Muscle of leg (tissue), 3 donors: ENCODE measurements at regions not wholly inside any gene's neighbourhood (a gene's known extent, or its start where the extent isn't known, plus 50 kb on each side); places are given as distances from the start of the nearest gene placed in this dataset.

ENCODE experiments used
- DNase-seq: peaks from one replicate; pipeline ENCODE4 v3.0.0; 2013
- H3K27ac ChIP-seq: one replicate; pipeline ENCODE4 v1.5.1; 2013; ENCODE audit warnings: mild to moderate bottlenecking, low read length, control low read depth
- H3K27me3 ChIP-seq: one replicate; pipeline ENCODE4 v1.6.1; 2013; ENCODE audit warnings: low read length; ENCODE audit not compliant: control insufficient read depth, insufficient read depth
- H3K36me3 ChIP-seq: one replicate; pipeline ENCODE4 v1.6.1; 2013; ENCODE audit warnings: low read length; ENCODE audit not compliant: control insufficient read depth, insufficient read depth
- H3K4me1 ChIP-seq: one replicate; pipeline ENCODE4 v1.6.1; 2013; ENCODE audit warnings: low read length; ENCODE audit not compliant: control insufficient read depth, insufficient read depth
- H3K4me3 ChIP-seq: one replicate; pipeline ENCODE4 v1.5.1; 2013; ENCODE audit warnings: low read length, control low read depth
- H3K9me3 ChIP-seq: replicated peaks from 2 replicates; pipeline ENCODE4 v1.6.1; 2013; ENCODE audit warnings: low read depth, low read length; ENCODE audit not compliant: control insufficient read depth
- WGBS: methylation state at CpG from one replicate; pipeline ENCODE4 v1.1.5; 2013; ENCODE audit warnings: missing lambda C conversion rate; ENCODE audit not compliant: insufficient coverage; 5-methylcytosine and 5-hydroxymethylcytosine counted together

DNA sequence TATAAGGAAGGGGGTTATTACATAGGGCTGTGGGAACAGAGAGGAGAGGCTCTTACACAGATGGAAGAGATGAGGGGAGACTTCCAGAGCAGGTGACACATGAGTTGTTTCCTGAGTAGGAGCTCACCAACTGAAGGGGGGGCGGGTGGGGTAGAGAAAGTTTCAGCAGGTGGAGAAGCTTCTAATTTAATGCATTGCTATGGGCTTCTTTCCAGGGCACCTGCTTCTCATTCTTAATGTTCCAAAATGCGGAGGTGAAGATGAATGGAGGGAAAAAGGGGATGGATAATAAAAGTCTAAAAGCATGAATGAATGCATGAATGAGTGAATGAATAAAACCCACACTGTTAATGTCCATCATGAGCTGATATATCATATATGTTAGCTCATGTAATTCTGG, 439.0 kb upstream of the CCL2 start:
- H3K9me3 ChIP-seq, result no peaks in the 10 kb centered on the region
- no peak for DNase-seq
- no peaks in the 10 kb centered on the region for H3K36me3 ChIP-seq
- H3K4me1 ChIP-seq, result no peaks in the 10 kb centered on the region
- H3K4me3 ChIP-seq, result no peak overlapping the region
- peaks cover 11% of the 10 kb centered on the region for H3K27me3 ChIP-seq
- H3K27ac ChIP-seq, result no peak overlapping the region
- no CpG with 5 or more reads among the region's 2 CpGs for WGBS

DNA sequence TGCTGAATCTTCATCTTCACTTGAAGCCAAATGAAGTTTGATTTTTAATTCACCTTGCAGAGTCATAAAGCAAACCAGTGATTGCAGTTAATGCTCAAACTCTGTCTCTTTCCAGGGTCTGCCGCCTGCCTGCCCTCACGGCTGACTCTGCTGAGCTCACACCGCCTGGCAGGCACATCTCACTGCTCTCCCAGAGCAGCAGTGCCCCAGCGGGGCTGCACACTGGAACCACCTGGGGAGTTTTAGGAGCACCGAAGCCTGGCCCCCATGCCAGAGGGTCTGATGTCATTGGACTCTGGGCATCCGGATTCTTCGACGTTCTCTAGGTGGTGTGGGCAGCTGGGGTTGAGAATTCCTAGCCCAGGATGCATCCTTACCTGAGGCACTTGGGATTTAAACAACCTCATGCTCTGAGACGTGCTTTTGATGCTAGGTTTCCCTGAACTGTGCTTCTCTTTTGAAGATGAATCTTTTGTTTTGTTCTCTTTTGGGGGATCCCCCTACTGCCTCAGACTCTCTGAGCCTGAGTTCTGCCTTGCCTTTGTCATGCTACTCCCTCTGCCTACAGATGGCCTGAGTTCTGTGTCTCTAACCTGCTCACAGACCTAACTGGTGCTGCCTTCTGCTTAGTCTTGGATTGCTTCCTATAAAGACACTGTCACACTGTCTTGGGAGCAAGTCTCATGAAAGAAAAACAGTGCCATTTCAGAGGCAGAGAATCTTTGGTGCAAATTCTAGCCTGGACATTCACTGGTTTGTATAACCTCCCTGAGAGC, 438.1 kb upstream of the CCL2 start:
- Histone ChIP-seq H3K4me1 (no peaks in the 10 kb centered on the region), H3K27ac (no peak overlapping the region), H3K9me3 (no peaks in the 10 kb centered on the region), H3K27me3 (peaks cover 13% of the 10 kb centered on the region), H3K4me3 (no peak overlapping the region), H3K36me3 (no peaks in the 10 kb centered on the region)
- 52% methylated on average over 7 of the region's 9 CpGs for WGBS
- no peak for DNase-seq

GRCh38 chr17:33819539-33819938, 435.5 kb upstream of the CCL2 start:
- Histone ChIP-seq H3K9me3 (no peaks in the 10 kb centered on the region), H3K27ac (no peak overlapping the region), H3K36me3 (no peaks in the 10 kb centered on the region), H3K4me1 (no peaks in the 10 kb centered on the region), H3K4me3 (no peak overlapping the region), H3K27me3 (peaks cover 10% of the 10 kb centered on the region)
- WGBS, result 68% methylated on average over 3 of the region's 4 CpGs
- no peak for DNase-seq

- Histone ChIP-seq H3K36me3 (no peaks in the 10 kb centered on the region), H3K4me3 (no peak overlapping the region), H3K4me1 (no peaks in the 10 kb centered on the region), H3K27ac (no peak overlapping the region), H3K9me3 (no peaks in the 10 kb centered on the region), H3K27me3 (no peaks in the 10 kb centered on the region)
- WGBS, result no CpG with 5 or more reads among the region's 2 CpGs
- DNase-seq, result no peak
These were observed 422.8 kb upstream of the CCL2 start for GRCh38 chr17:33832262-33832661.

DNA sequence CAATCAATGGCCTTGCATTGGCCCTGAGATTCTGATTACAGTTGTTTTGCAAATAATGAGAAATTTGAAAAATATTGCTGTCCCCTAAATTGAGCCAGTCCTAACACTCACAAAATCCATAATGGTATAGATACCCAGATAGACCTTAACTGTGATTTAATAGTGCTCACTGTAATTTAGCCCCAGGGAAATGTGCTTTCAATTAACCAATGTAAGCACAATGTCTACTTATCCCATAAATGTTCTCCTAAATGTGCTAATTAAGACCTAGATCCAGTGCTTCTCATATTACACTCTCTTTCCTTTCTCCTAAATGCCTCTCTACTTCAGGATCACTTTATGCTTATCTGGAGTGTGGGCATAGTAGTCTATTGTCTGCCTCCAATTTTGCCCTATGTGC, 417.8 kb upstream of the CCL2 start:
- no peak for DNase-seq
- Histone ChIP-seq H3K4me3 (no peak overlapping the region), H3K36me3 (no peaks in the 10 kb centered on the region), H3K4me1 (no peaks in the 10 kb centered on the region), H3K9me3 (no peaks in the 10 kb centered on the region), H3K27ac (no peak overlapping the region), H3K27me3 (no peaks in the 10 kb centered on the region)

GRCh38 chr17:33838281-33838680, 416.8 kb upstream of the CCL2 start:
- Histone ChIP-seq H3K27ac (no peak overlapping the region), H3K27me3 (no peaks in the 10 kb centered on the region), H3K36me3 (no peaks in the 10 kb centered on the region), H3K4me1 (no peaks in the 10 kb centered on the region), H3K9me3 (no peaks in the 10 kb centered on the region), H3K4me3 (no peak overlapping the region)
- WGBS, result no CpG with 5 or more reads among the region's 2 CpGs
- no peak for DNase-seq

DNA sequence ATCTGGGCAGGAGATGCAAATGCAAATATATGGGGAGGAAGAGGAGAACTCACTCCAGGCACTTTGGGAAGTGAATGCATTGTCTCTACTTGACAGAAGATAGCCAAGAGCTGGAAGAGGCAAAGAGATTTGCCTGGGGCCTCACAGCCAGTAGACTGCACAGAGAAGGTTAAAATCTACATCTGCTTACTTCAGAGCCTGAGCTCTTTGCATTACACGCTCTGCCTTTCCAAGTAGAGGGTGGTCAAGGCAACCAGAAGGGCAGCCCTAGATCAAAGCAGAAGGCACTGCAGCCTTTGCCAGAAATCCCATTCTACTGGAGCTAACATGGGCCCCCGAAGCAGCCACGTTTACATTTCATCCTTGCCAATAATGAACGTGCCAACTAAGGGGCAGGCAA, 407.2 kb upstream of the CCL2 start:
- no peaks in the 10 kb centered on the region for H3K36me3 ChIP-seq
- no peak overlapping the region for H3K4me3 ChIP-seq
- no peaks in the 10 kb centered on the region for H3K9me3 ChIP-seq
- no peaks in the 10 kb centered on the region for H3K27me3 ChIP-seq
- H3K4me1 ChIP-seq, result no peaks in the 10 kb centered on the region
- H3K27ac ChIP-seq, result no peak overlapping the region
- WGBS, result 50% methylated on average over 1 of the region's 4 CpGs
- DNase-seq, result no peak

DNA sequence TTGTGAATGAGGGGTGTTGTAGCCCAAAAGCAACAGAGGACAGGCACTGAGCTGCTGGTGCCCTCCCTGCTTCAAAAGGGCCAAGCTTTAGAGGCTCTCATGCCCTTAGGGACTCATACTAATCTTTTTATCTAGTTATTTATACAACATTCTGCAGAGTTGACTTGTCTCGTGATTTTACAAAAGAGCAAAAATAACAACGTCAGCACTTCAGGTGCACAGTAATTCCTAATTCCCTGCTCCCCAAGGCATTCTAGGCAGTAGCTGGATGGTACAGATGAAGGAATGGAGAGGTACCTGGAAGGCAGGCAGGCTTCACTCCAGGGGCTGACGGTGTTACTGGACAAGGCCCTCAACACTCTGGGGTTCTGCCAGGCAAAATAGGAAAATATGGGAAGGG, 406.7 kb upstream of the CCL2 start:
- no peak overlapping the region for H3K27ac ChIP-seq
- H3K27me3 ChIP-seq, result no peaks in the 10 kb centered on the region
- no peaks in the 10 kb centered on the region for H3K36me3 ChIP-seq
- no peaks in the 10 kb centered on the region for H3K4me1 ChIP-seq
- no peak overlapping the region for H3K4me3 ChIP-seq
- DNase-seq, result no peak
- WGBS, result no CpG with 5 or more reads among the region's 3 CpGs
- H3K9me3 ChIP-seq, result no peaks in the 10 kb centered on the region

DNA sequence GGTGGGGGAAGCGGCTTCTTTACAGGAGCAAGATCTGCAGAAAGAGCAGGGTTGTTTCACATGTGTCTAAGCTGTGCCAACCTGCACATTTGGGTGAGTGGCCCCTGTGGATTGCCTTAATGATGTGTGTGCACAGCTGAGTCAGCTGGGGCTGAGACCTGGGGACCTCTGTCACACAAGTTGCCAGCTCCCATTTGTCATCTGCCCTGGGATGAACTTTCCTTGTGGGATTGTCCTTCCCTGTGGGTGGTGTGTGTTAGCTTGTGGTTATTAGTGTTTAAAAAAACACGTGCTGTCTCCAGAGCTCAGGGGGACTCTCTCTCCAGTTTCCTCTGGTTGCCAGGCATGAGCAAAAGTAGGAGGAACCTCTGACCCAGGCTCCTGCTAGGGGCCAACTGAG, 400.5 kb upstream of the CCL2 start:
- Histone ChIP-seq H3K9me3 (no peaks in the 10 kb centered on the region), H3K4me3 (no peak overlapping the region), H3K36me3 (no peaks in the 10 kb centered on the region), H3K27ac (no peak overlapping the region), H3K4me1 (no peaks in the 10 kb centered on the region), H3K27me3 (no peaks in the 10 kb centered on the region)
- DNase-seq, result no peak
- 38% methylated on average over 2 of the region's 2 CpGs for WGBS

GRCh38 chr17:33858121-33858520, 397.0 kb upstream of the CCL2 start:
- Histone ChIP-seq H3K4me1 (no peaks in the 10 kb centered on the region), H3K27ac (no peak overlapping the region), H3K36me3 (no peaks in the 10 kb centered on the region), H3K27me3 (peaks cover 2% of the 10 kb centered on the region), H3K4me3 (no peak overlapping the region), H3K9me3 (no peaks in the 10 kb centered on the region)
- DNase-seq, result no peak
- WGBS, result 64% methylated on average over 2 of the region's 6 CpGs

DNA sequence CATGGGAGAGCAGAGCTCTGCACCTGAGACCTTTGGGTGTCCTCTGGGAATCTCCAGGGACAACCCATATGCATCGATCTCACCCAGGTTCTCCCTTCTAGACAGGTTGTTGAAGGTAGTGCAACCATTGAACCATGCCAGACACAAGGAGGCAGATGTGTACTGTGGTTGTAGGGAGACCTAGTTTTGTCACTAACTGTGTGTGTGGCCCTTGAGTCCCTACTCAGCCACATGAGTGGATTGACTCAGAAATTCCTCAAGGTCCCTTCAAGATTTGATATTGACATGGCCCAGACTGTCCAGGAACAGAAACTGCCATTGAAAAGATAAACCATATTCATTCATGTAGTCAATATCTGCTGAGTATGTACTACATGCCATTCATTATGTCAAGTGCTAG, 396.4 kb upstream of the CCL2 start:
- no CpG with 5 or more reads among the region's 1 CpG for WGBS
- Histone ChIP-seq H3K9me3 (no peaks in the 10 kb centered on the region), H3K4me3 (no peak overlapping the region), H3K4me1 (no peaks in the 10 kb centered on the region), H3K27me3 (peaks cover 2% of the 10 kb centered on the region), H3K36me3 (no peaks in the 10 kb centered on the region), H3K27ac (no peak overlapping the region)
- no peak for DNase-seq
